SU-DHL-6 (cell line): ENCODE measurements at regions not wholly inside any gene's neighbourhood (a gene's known extent, or its start where the extent isn't known, plus 50 kb on each side); places are given as distances from the start of the nearest gene placed in this dataset.

Experiments
- H2AFZ ChIP-seq: fragments of 200-600 bp; sonication (generic); 2 replicates; pipeline ENCODE4 v1.6.1; 2014; ENCODE audit warnings: low read depth, mild to moderate bottlenecking, moderate library complexity, mixed read lengths, antibody characterized with exemption, low read length; ENCODE audit not compliant: severe bottlenecking
- H3F3A ChIP-seq: fragments of 200-600 bp; shearing (Covaris generic); 2 replicates; pipeline ENCODE4 v1.6.0; 2016; ENCODE audit warnings: antibody characterized with exemption, mild to moderate bottlenecking; ENCODE audit not compliant: insufficient read depth
- H3K27ac ChIP-seq: fragments of 200-600 bp; sonication (generic); 2 replicates; pipeline ENCODE4 v1.5.1; 2016; ENCODE audit warnings: low read depth, mild to moderate bottlenecking, low read length, moderate library complexity, mixed read lengths
- H3K27me3 ChIP-seq: fragments of 200-600 bp; sonication (generic), shearing (Covaris generic); 2 replicates; pipeline ENCODE4 v1.6.0; 2014; ENCODE audit warnings: mild to moderate bottlenecking, low read length
- H3K36me3 ChIP-seq: fragments of 200-600 bp; sonication (generic); 2 replicates; pipeline ENCODE4 v1.6.1; 2014; ENCODE audit warnings: mild to moderate bottlenecking, low read length, mixed read lengths
- H3K4me2 ChIP-seq: fragments of 300-600, 200-600 bp; shearing (Covaris generic), sonication (generic); 2 replicates; pipeline ENCODE4 v1.6.0; 2014; ENCODE audit warnings: low read length, low read depth, mild to moderate bottlenecking; ENCODE audit not compliant: poor library complexity, severe bottlenecking
- H3K4me3 ChIP-seq: fragments of 200-600 bp; sonication (generic); 2 replicates; pipeline ENCODE4 v1.5.1; 2014; ENCODE audit warnings: antibody characterized with exemption, low read length, mild to moderate bottlenecking, mixed read lengths; ENCODE audit not compliant: insufficient read depth, poor library complexity, severe bottlenecking
- H3K79me2 ChIP-seq: fragments of 200-600 bp; sonication (generic); 2 replicates; pipeline ENCODE4 v1.6.1; 2014; ENCODE audit warnings: mild to moderate bottlenecking, low read length, moderate library complexity; ENCODE audit not compliant: insufficient read depth
- H3K9ac ChIP-seq: fragments of 200-600 bp; sonication (generic); 2 replicates; pipeline ENCODE4 v1.7.0; 2014; ENCODE audit warnings: mild to moderate bottlenecking, low read length
- H3K9me2 ChIP-seq: fragments of 200-600 bp; sonication (generic); replicated peaks from 2 replicates; pipeline ENCODE4 v1.6.1; 2014; ENCODE audit warnings: low read length; ENCODE audit not compliant: insufficient read depth
- H3K9me3 ChIP-seq: fragments of 200-600 bp; sonication (generic); 2 replicates; pipeline ENCODE4 v1.6.1; 2014; ENCODE audit warnings: low read length, mixed read lengths; ENCODE audit not compliant: insufficient read depth
- H4K20me1 ChIP-seq: fragments of 200-600 bp; sonication (generic); 2 replicates; pipeline ENCODE4 v1.6.1; 2014; ENCODE audit warnings: low read depth, mild to moderate bottlenecking, antibody characterized with exemption, low read length, moderate library complexity, mixed read lengths
- CTCF ChIP-seq: fragments of 200-600 bp; sonication (generic); IDR thresholded peaks from one replicate; pipeline ENCODE4 v1.5.1; 2017; ENCODE audit warnings: antibody characterized with exemption, mild to moderate bottlenecking, low read length, moderate library complexity; ENCODE audit not compliant: insufficient read depth, poor library complexity, severe bottlenecking
- EZH2phosphoT487 ChIP-seq: fragments of 200-600 bp; sonication (generic), shearing (Covaris generic); conservative IDR thresholded peaks from 2 replicates; pipeline ENCODE4 v1.6.1; 2018; ENCODE audit warnings: mild to moderate bottlenecking, antibody characterized with exemption, low read length, moderate library complexity, mixed read lengths

- Histone ChIP-seq H3K27ac (no peak overlapping the region), H3K27me3 (no peaks in the 10 kb centered on the region), H2AFZ (no peak overlapping the region), H3K36me3 (no peaks in the 10 kb centered on the region), H3K4me2 (no peak overlapping the region), H3K9me2 (no peaks in the 10 kb centered on the region), H3K9ac (no peak overlapping the region), H3K4me3 (no peak overlapping the region), H3K9me3 (no peaks in the 10 kb centered on the region), H3F3A (no peaks in the 10 kb centered on the region), H4K20me1 (no peaks in the 10 kb centered on the region), H3K79me2 (no peaks in the 10 kb centered on the region)
- no peak for TF ChIP-seq CTCF
- TF ChIP-seq EZH2phosphoT487 = no peak
Observed at GRCh38 chr9:119002491-119002890, 366.7 kb downstream of the BRINP1 start.

GRCh38 chr9:119003201-119003611 is 366.0 kb downstream of the BRINP1 start:
- Histone ChIP-seq H2AFZ (no peak overlapping the region), H3K36me3 (no peaks in the 10 kb centered on the region), H3K27me3 (no peaks in the 10 kb centered on the region)

GRCh38 chr9:119003882-119004617 is 365.2 kb downstream of the BRINP1 start:
- H2AFZ ChIP-seq = no peak overlapping the region
- H3K27ac ChIP-seq = no peak overlapping the region
- H3K9me3 ChIP-seq = no peaks in the 10 kb centered on the region
- no peak overlapping the region for H3K9ac ChIP-seq
- H3K9me2 ChIP-seq = no peaks in the 10 kb centered on the region
- H3K36me3 ChIP-seq = no peaks in the 10 kb centered on the region
- H4K20me1 ChIP-seq = no peaks in the 10 kb centered on the region
- no peaks in the 10 kb centered on the region for H3K27me3 ChIP-seq
- H3K4me2 ChIP-seq = no peak overlapping the region
- no peaks in the 10 kb centered on the region for H3K79me2 ChIP-seq
- TF ChIP-seq EZH2phosphoT487 = no peak
- TF ChIP-seq CTCF = no peak
- H3K4me3 ChIP-seq = no peak overlapping the region
- H3F3A ChIP-seq = no peaks in the 10 kb centered on the region

More at GRCh38 chr9:119003201-119003611, 366.0 kb downstream of the BRINP1 start:
- Histone ChIP-seq H3K4me3 (no peak overlapping the region), H3F3A (no peaks in the 10 kb centered on the region), H3K9me3 (no peaks in the 10 kb centered on the region), H3K79me2 (no peaks in the 10 kb centered on the region), H4K20me1 (no peaks in the 10 kb centered on the region), H3K4me2 (no peak overlapping the region), H3K9ac (no peak overlapping the region), H3K9me2 (no peaks in the 10 kb centered on the region), H3K27ac (no peak overlapping the region)
- TF ChIP-seq EZH2phosphoT487 (no peak), CTCF (no peak)
